Lower lobe of right lung (tissue), 2 donors: ENCODE measurements at regions not wholly inside any gene's neighbourhood (a gene's known extent, or its start where the extent isn't known, plus 50 kb on each side); places are given as distances from the start of the nearest gene placed in this dataset.
A peak's percentile ranks its signal among the peaks of the same experiment; 100 is the strongest.

Experiments used
- ATAC-seq, 2 donors: fragments of 200-7000 bp; cut with Tn5 transposase; one replicate each; pipeline ENCODE4 v1.9.1; 2020 to 2022; ENCODE audit warnings: mild to moderate bottlenecking in 2 of 2, moderate library complexity in 2 of 2
- DNase-seq: peaks from one replicate; pipeline ENCODE4 v3.0.0-alpha.2; 2020
- H3K27ac ChIP-seq: fragments of 200-600 bp; one replicate; pipeline ENCODE4 v1.8.0; 2022
- H3K27me3 ChIP-seq: fragments of 200-600 bp; one replicate; pipeline ENCODE4 v1.8.0; 2022; ENCODE audit warnings: low read depth
- H3K36me3 ChIP-seq: fragments of 200-600 bp; one replicate; pipeline ENCODE4 v1.8.0; 2022; ENCODE audit warnings: mild to moderate bottlenecking
- H3K4me1 ChIP-seq: fragments of 200-600 bp; one replicate; pipeline ENCODE4 v1.8.0; 2022
- H3K4me3 ChIP-seq: fragments of 200-600 bp; one replicate; pipeline ENCODE4 v1.8.0; 2022; ENCODE audit warnings: mild to moderate bottlenecking
- H3K9me3 ChIP-seq: fragments of 200-600 bp; one replicate; pipeline ENCODE4 v1.8.0; 2022
- CTCF ChIP-seq: fragments of 200-600 bp; IDR thresholded peaks from one replicate; pipeline ENCODE4 v1.8.0; 2022; ENCODE audit warnings: antibody characterized with exemption, mild to moderate bottlenecking
- intact Hi-C: fragments of 100-400 bp; cut with DNase I; formaldehyde crosslinking; loops from one replicate; pipeline ENCODE4 v1.11.0; 2022
- donor health status: DM: no; HTN: yes; CAD: no; lungs with severe emphysema.

DNA sequence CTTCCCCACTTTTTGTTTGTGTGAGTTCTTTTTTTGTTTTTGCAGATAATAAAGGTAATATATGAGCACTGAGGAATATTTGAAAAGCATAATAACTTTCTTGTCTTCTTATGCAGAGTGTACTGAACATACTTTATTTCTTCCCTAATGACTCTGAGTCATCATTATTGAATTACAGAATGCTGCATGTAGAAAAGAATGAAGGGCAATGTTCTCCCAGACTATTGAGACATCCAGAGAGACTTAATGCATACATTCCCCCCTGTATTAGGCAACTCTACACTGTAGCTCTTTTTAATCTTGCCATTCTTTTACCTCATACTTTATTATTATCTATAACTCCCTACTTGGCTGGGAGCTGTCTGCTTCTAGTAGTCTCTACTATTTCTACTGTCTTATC lies 240.5 kb upstream of the ANKRD50 start:
- Histone ChIP-seq H3K9me3 (no peaks in the 10 kb centered on the region), H3K4me1 (no peaks in the 10 kb centered on the region), H3K27ac (no peak overlapping the region), H3K27me3 (no peaks in the 10 kb centered on the region), H3K36me3 (no peaks in the 10 kb centered on the region), H3K4me3 (no peak overlapping the region)
- TF ChIP-seq CTCF, result no peak
- DNase-seq (no peak), ATAC-seq (no peak)
- intact Hi-C loops, result no loop called here

DNA sequence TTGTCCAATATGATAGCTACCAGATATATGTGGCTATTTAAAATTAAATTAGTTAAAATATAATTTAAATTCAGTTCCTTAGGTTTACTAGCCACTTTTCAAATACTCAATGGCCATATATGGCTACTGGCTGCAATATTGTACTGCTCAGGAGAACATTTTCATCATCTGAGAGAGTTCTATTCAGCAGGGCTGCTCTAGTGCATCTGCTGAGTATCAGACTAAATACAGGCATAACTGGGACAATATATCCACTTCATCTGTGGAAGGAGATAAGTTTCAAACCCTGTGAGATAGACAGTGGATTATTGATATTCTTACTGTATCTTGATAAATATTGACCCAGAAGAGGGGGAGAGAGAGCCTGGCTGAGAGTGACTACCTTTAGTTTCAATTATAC lies 240.1 kb upstream of the ANKRD50 start:
- ATAC-seq (no peak), DNase-seq (no peak)
- no peak for TF ChIP-seq CTCF
- H3K27me3 ChIP-seq, result no peaks in the 10 kb centered on the region
- intact Hi-C loops, result no loop called here
- H3K27ac ChIP-seq, result no peak overlapping the region
- H3K36me3 ChIP-seq, result no peaks in the 10 kb centered on the region
- no peaks in the 10 kb centered on the region for H3K9me3 ChIP-seq
- no peak overlapping the region for H3K4me3 ChIP-seq
- no peaks in the 10 kb centered on the region for H3K4me1 ChIP-seq

GRCh38 chr4:124948976-124949597 lies 236.6 kb upstream of the ANKRD50 start:
- no peak overlapping the region for H3K4me3 ChIP-seq
- no peaks in the 10 kb centered on the region for H3K27me3 ChIP-seq
- ATAC-seq (peak in 1 of 2 donors; percentile 74), DNase-seq (no peak)
- H3K36me3 ChIP-seq, result no peaks in the 10 kb centered on the region
- no peak for TF ChIP-seq CTCF
- H3K27ac ChIP-seq, result no peak overlapping the region
- intact Hi-C loops, result no loop called here
- H3K9me3 ChIP-seq, result no peaks in the 10 kb centered on the region
- no peaks in the 10 kb centered on the region for H3K4me1 ChIP-seq

DNA sequence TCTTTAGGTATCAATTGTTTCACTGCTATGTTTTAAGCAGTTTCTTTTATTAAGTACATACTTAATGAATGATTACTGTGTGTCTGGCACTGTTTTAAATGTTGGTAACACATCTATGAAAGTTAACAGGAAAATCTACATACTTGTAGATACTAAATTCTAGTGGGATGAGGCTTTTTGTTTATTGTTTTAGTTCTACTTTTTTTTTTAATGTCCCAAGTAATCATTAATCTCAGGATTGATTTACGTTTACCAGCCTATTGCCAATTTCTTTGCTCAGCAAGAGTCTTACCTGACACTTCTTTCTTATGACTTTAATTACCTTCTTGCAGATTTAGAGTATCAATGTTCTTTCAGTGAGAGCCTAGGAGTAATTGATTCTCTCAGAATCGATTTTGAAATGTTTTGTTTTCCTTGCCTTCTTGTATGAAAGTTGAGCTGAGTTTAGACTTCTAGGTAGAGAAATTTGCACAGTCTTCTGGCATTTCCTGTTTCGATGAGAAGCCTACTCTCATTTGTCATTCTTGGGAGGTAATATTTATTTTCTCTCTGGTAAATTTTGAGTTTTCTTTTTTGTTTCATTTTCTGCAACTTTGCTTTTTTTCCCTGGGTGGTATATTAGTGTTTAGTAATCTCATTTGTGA lies 235.2 kb upstream of the ANKRD50 start:
- no peak for ATAC-seq
- Histone ChIP-seq H3K4me1 (no peaks in the 10 kb centered on the region), H3K4me3 (no peak overlapping the region), H3K27ac (no peak overlapping the region), H3K27me3 (no peaks in the 10 kb centered on the region), H3K36me3 (no peaks in the 10 kb centered on the region), H3K9me3 (no peaks in the 10 kb centered on the region)
- intact Hi-C loops, result no loop called here
- no peak for TF ChIP-seq CTCF
- DNase-seq, result no peak

DNA sequence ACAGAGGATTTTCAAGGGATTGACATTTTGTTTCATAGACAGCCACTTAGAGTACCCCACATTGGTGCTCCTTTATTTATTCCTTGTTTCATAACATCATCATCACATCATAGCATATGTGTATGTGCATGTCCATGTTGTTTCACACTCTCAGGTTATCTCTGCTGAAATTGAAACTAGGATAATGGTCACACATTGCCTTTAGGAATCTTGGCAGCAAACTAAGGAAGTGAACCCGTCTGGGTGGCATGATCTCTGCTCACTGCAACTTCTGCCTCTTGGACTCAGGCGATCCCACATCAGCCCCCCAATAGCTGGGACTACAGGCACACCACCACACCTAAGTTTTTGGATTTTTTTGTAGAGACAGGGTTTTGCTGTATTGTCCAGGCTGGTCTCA lies 234.2 kb upstream of the ANKRD50 start:
- Histone ChIP-seq H3K27me3 (no peaks in the 10 kb centered on the region), H3K36me3 (no peaks in the 10 kb centered on the region), H3K9me3 (no peaks in the 10 kb centered on the region), H3K27ac (no peak overlapping the region), H3K4me3 (no peak overlapping the region), H3K4me1 (no peaks in the 10 kb centered on the region)
- ATAC-seq (peak in 1 of 2 donors; percentile 36), DNase-seq (no peak)
- intact Hi-C loops, result no loop called here
- TF ChIP-seq CTCF, result no peak
